ENCODE measurements at regions not wholly inside any gene's neighbourhood (a gene's known extent, or its start where the extent isn't known, plus 50 kb on each side); places are given as distances from the start of the nearest gene placed in this dataset.
"Not testable (repeated sequence)": the region's sequence is repeated elsewhere in the genome, so short reads cannot be mapped to it uniquely, and the experiment has no call there.

GRCh38 chr11:25501426-25501825 lies 830.5 kb upstream of the ANO3 start:
- TF ChIP-seq EZH2 (IDR thresholded peaks at IDR 0.05; ENCODE audit: insufficient read depth, poor library complexity, severe bottlenecking); EZH2phosphoT487 (IDR thresholded peaks at IDR 0.05; ENCODE audit: insufficient read depth, low read depth): not testable (repeated sequence)

All from GM23248 (cell line).